ENCODE measurements at regions not wholly inside any gene's neighbourhood (a gene's known extent, or its start where the extent isn't known, plus 50 kb on each side); places are given as distances from the start of the nearest gene placed in this dataset.

GRCh38 chr5:135203019-135203418 is 169.0 kb upstream of the PITX1 start:
- TF ChIP-seq CTCF (IDR thresholded peaks at IDR 0.05) (no peak), POLR2A (IDR thresholded peaks at IDR 0.05) (no peak)

Measured in right lobe of liver (tissue), 4 donors.